Transverse colon (tissue), 4 donors: ENCODE measurements at regions not wholly inside any gene's neighbourhood (a gene's known extent, or its start where the extent isn't known, plus 50 kb on each side); places are given as distances from the start of the nearest gene placed in this dataset.

Experiments
- CTCF ChIP-seq, 5 experiments: fragments of 200-600 bp in 3 of 5; fragments of 450-650 bp in 2 of 5; sonication (generic) in 3 of 5; IDR thresholded peaks; 1 replicate in 2 of 5; 2 replicates in 3 of 5; pipeline ENCODE4 v1.5.1; 2016 to 2017; ENCODE audit warnings: antibody characterized with exemption in 5 of 5, inconsistent platforms in 3 of 5, mild to moderate bottlenecking in 2 of 5, moderate library complexity in 1 of 5
- POLR2A ChIP-seq: fragments of 450-650 bp; IDR thresholded peaks from one replicate; pipeline ENCODE4 v1.6.1; 2016; ENCODE audit warnings: antibody characterized with exemption, mild to moderate bottlenecking, moderate library complexity
- POLR2AphosphoS5 ChIP-seq, 3 donors: sonication (generic); formaldehyde crosslinking; IDR thresholded peaks; one replicate each; pipeline ENCODE4 v1.6.1; 2016; ENCODE audit warnings: antibody characterized with exemption in 3 of 3

- TF ChIP-seq POLR2AphosphoS5 (IDR thresholded peaks at IDR 0.05): no peak
- no peak for TF ChIP-seq CTCF (IDR thresholded peaks at IDR 0.05)
- no peak for TF ChIP-seq POLR2A
Measured at GRCh38 chr1:93023281-93023680, 55.8 kb upstream of the MTF2 start.
